ENCODE measurements at regions not wholly inside any gene's neighbourhood (a gene's known extent, or its start where the extent isn't known, plus 50 kb on each side); places are given as distances from the start of the nearest gene placed in this dataset.
"Not testable (repeated sequence)": the region's sequence is repeated elsewhere in the genome, so short reads cannot be mapped to it uniquely, and the experiment has no call there.

DNA sequence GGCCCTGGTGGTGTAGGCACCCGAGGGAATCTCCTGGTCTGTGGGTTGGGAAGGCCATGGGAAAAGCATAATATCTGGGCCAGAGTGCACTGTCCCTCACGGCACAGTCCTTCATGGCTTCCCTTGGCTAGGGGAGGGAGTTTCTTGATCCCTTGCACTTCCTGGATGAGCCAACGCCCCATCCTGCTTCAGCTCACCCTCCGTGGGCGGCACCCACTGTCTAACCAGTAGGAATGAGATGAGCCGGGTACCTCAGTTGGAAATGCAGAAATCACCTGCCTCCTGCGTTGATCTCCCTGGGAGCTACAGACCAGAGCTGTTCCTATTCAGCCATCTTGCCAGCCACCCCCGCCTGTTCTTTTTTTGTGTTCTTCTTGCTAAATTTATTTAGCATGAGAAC, 134.4 kb downstream of the LEPR start:
- H3K4me3 ChIP-seq (ENCODE audit: low read depth, low read length): no peak overlapping the region
- TF ChIP-seq, protein P1, sequence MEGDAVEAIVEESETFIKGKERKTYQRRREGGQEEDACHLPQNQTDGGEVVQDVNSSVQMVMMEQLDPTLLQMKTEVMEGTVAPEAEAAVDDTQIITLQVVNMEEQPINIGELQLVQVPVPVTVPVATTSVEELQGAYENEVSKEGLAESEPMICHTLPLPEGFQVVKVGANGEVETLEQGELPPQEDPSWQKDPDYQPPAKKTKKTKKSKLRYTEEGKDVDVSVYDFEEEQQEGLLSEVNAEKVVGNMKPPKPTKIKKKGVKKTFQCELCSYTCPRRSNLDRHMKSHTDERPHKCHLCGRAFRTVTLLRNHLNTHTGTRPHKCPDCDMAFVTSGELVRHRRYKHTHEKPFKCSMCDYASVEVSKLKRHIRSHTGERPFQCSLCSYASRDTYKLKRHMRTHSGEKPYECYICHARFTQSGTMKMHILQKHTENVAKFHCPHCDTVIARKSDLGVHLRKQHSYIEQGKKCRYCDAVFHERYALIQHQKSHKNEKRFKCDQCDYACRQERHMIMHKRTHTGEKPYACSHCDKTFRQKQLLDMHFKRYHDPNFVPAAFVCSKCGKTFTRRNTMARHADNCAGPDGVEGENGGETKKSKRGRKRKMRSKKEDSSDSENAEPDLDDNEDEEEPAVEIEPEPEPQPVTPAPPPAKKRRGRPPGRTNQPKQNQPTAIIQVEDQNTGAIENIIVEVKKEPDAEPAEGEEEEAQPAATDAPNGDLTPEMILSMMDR (IDR thresholded peaks at IDR 0.05; ENCODE audit: low read depth, low read length, missing control alignments): no peak
- DNase-seq (ENCODE audit: low read depth): no peak
- in situ Hi-C loops (cut with HindIII; ENCODE audit: low sequenced_read_pairs): no loop called here

DNA sequence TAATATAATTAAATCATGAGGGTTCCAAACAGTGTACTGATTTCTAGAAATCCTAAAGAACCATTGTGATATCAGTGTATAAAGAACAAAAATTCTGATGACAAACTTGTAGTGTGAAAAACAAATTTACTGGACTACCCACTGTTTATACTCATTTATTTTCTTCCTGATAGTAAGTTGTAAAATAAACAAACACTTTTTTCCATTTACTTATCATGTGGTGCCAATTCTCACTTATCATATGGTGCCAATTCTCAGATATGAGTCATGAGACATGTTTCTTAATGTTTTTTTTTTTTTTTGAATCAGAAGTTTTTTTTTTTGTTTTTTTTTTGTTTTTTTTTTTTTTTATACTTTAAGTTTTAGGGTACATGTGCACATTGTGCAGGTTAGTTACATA, 137.7 kb downstream of the LEPR start:
- no peak for DNase-seq (ENCODE audit: low read depth)
- in situ Hi-C loops (cut with HindIII; ENCODE audit: low sequenced_read_pairs): no loop called here
- no peak overlapping the region for H3K4me3 ChIP-seq (ENCODE audit: low read depth, low read length)
- TF ChIP-seq, protein P1 (IDR thresholded peaks at IDR 0.05; ENCODE audit: low read depth, low read length, missing control alignments): no peak

DNA sequence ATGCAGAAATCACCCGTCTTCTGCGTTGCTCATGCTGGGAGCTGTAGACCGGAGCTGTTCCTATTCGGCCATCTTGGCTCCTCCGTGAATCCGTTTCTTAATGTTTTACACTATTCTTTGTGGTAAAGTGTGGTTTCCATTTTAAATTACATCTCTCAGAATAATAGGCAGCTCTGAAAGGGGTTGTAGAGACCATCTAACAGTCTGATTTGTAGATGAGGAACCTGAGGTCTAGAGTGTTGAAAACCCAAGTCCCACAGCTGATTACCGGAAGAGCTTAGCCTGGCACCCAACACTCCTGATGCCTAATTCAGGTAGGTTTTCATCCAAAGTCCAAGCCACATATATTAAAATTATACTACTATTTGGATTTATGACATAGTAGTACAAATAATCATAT, 144.0 kb downstream of the LEPR start:
- TF ChIP-seq, protein P1 (IDR thresholded peaks at IDR 0.05; ENCODE audit: low read depth, low read length, missing control alignments): no peak
- in situ Hi-C loops (cut with HindIII; ENCODE audit: low sequenced_read_pairs): no loop called here
- no peak for DNase-seq (ENCODE audit: low read depth)

DNA sequence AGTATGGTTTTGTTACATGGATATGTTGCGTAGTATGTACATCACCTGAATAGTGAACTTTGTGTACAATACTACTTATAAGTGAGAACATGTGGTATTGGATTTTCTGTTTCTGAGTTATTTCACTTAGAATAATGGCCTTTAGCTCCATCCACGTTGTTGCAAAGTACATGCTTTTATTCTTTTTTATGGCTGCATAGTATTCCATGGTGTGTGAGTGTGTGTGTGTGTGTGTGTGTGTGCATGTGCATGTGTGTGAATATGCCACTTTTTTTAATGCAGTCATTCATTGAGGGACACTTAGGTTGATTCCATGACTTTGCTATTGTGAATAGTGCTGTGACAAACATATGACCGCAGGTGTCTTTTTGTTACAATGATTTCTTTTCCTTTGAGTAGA, 147.8 kb downstream of the LEPR start:
- in situ Hi-C loops (cut with HindIII; ENCODE audit: low sequenced_read_pairs): no loop called here
- TF ChIP-seq, protein P1 (IDR thresholded peaks at IDR 0.05; ENCODE audit: low read depth, low read length, missing control alignments): no peak
- no peak for DNase-seq (ENCODE audit: low read depth)
- no peak overlapping the region for H3K4me3 ChIP-seq (ENCODE audit: low read depth, low read length)

More for the DNA sequence above, 144.0 kb downstream of the LEPR start:
- no peak overlapping the region for H3K4me3 ChIP-seq (ENCODE audit: low read depth, low read length)

DNA sequence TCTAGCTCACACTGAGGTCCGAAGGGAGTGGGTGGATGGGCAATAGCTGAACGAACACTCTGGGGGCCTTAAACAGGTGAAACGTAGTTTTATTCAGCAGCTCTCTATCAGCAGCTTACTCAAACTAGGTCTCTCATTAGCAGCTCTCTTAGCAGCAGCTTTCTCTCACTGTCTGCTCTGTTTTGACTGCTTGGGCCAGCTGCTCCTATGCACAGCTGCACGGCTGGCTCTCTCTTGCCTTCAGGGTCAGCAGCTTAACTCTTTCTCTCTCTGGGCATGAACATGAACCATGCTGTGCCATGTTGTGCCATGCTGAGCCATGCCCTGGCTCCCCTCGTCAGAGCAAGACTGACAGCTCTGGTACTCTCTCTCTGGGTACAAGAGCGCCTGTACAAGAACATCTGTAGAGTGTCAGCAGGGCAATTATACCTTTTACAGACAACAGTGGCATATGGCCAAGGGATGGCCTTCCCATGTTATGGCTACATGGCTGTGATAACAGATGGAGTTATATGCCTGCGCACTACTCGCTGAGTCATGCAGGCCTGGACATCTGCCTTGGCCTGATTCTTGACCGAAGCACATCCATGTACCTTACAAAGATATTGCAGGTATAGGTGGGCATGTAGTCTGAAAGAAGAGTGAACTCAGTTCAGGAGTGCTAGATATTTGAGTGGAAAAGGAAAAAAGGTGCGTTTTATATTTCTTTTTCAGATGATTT, 152.4 kb downstream of the LEPR start:
- DNase-seq (ENCODE audit: low read depth): no peak
- in situ Hi-C loops (cut with HindIII; ENCODE audit: low sequenced_read_pairs): no loop called here
- no peak overlapping the region for H3K4me3 ChIP-seq (ENCODE audit: low read depth, low read length)
- TF ChIP-seq, protein P1 (IDR thresholded peaks at IDR 0.05; ENCODE audit: low read depth, low read length, missing control alignments): no peak

DNA sequence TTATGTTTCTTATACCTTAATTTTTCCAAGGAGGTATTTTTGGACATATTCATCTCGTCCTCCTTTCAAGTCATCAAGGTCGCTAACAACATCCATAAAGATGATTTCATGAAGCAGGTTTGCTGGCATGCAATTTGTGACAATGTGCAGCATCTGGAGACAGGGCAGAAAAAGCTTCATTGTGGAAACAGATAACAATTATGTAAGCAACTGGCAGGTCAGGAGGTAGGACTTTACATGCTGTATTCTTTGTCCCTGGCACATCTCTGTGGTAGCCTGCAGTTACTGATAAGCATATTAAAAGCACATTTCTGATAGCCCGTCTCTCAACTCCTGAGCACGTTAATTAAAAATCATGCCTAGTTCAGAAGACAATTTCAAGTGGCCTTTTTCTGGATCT, 156.8 kb downstream of the LEPR start:
- no peak for DNase-seq (ENCODE audit: low read depth)
- in situ Hi-C loops (cut with HindIII; ENCODE audit: low sequenced_read_pairs): no loop called here
- no peak overlapping the region for H3K4me3 ChIP-seq (ENCODE audit: low read depth, low read length)
- TF ChIP-seq, protein P1 (IDR thresholded peaks at IDR 0.05; ENCODE audit: low read depth, low read length, missing control alignments): no peak

DNA sequence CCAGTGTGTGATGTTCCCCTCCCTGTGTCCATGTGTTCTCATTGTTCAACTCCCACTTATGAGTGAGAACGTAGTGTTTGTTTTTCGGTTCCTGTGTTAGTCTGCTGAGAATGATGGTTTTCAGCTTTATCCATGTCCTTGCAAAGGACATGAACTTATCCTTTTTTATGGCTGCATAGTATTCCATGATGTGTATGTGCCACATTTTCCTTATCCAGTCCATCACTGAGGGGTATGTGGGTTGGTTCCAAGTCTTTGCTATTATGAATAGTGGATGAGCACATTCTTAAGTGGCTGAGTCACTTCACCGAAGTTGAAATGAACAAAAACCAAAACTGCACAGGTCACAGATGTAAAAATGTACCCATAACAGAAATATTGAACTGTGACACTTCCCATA, 157.5 kb downstream of the LEPR start:
- in situ Hi-C loops (cut with HindIII; ENCODE audit: low sequenced_read_pairs); H3K4me3 ChIP-seq (ENCODE audit: low read depth, low read length); DNase-seq (ENCODE audit: low read depth): not testable (repeated sequence)

All from astrocyte of the cerebellum (primary cell).